ENCODE measurements at regions not wholly inside any gene's neighbourhood (a gene's known extent, or its start where the extent isn't known, plus 50 kb on each side); places are given as distances from the start of the nearest gene placed in this dataset.

DNA sequence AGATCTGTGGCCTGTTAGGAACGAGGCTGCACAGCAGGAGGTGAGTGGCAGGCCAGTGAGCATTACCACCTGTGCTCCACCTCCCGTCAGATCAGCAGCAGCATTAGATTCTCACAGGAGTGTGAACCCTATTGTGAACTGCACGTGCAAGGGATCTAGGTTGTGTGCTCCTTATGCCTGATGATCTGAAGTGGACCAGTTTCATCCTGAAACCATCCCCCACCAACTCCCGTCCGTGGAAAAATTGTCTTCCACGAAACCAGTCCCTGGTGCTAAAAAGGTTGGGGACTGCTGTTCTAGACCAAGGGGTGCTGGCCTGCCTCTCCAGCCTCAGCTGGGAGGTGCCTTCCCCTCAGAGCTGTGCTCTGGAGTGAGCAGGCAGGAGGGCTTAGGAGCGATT is 61.4 kb downstream of the RPLP1 start:
- CTCF ChIA-PET: interaction anchor here (1.0 kb wide), 1 partner anchor 11 kb away, joined by 3 read pairs; no protein-coding TSS in a partner anchor
- Mint-ChIP-seq H3K36me3 (no peaks in the 10 kb centered on the region), H3K27ac (no peak overlapping the region), H3K4me1 (no peaks in the 10 kb centered on the region), H3K27me3 (ENCODE audit: low read depth) (no peaks in the 10 kb centered on the region), H3K4me3 (no peak overlapping the region), H3K9me3 (peaks cover 16% of the 10 kb centered on the region)
- POLR2A ChIA-PET: no interaction called here
- no peak for DNase-seq (ENCODE audit: low spot score)
- TF ChIP-seq, protein P1, sequence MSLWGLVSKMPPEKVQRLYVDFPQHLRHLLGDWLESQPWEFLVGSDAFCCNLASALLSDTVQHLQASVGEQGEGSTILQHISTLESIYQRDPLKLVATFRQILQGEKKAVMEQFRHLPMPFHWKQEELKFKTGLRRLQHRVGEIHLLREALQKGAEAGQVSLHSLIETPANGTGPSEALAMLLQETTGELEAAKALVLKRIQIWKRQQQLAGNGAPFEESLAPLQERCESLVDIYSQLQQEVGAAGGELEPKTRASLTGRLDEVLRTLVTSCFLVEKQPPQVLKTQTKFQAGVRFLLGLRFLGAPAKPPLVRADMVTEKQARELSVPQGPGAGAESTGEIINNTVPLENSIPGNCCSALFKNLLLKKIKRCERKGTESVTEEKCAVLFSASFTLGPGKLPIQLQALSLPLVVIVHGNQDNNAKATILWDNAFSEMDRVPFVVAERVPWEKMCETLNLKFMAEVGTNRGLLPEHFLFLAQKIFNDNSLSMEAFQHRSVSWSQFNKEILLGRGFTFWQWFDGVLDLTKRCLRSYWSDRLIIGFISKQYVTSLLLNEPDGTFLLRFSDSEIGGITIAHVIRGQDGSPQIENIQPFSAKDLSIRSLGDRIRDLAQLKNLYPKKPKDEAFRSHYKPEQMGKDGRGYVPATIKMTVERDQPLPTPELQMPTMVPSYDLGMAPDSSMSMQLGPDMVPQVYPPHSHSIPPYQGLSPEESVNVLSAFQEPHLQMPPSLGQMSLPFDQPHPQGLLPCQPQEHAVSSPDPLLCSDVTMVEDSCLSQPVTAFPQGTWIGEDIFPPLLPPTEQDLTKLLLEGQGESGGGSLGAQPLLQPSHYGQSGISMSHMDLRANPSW (CRISPR knock-in tag; conservative IDR thresholded peaks at IDR 0.05; ENCODE audit: low read depth): no peak
- TF ChIP-seq, protein P2, sequence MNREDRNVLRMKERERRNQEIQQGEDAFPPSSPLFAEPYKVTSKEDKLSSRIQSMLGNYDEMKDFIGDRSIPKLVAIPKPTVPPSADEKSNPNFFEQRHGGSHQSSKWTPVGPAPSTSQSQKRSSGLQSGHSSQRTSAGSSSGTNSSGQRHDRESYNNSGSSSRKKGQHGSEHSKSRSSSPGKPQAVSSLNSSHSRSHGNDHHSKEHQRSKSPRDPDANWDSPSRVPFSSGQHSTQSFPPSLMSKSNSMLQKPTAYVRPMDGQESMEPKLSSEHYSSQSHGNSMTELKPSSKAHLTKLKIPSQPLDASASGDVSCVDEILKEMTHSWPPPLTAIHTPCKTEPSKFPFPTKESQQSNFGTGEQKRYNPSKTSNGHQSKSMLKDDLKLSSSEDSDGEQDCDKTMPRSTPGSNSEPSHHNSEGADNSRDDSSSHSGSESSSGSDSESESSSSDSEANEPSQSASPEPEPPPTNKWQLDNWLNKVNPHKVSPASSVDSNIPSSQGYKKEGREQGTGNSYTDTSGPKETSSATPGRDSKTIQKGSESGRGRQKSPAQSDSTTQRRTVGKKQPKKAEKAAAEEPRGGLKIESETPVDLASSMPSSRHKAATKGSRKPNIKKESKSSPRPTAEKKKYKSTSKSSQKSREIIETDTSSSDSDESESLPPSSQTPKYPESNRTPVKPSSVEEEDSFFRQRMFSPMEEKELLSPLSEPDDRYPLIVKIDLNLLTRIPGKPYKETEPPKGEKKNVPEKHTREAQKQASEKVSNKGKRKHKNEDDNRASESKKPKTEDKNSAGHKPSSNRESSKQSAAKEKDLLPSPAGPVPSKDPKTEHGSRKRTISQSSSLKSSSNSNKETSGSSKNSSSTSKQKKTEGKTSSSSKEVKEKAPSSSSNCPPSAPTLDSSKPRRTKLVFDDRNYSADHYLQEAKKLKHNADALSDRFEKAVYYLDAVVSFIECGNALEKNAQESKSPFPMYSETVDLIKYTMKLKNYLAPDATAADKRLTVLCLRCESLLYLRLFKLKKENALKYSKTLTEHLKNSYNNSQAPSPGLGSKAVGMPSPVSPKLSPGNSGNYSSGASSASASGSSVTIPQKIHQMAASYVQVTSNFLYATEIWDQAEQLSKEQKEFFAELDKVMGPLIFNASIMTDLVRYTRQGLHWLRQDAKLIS (CRISPR knock-in tag; IDR thresholded peaks at IDR 0.05; ENCODE audit: borderline replicate concordance): no peak
- no peak for TF ChIP-seq TP53 (CRISPR knock-in tag; IDR thresholded peaks at IDR 0.05)
- no peak for TF ChIP-seq ZNF263 (CRISPR knock-in tag; IDR thresholded peaks at IDR 0.05; ENCODE audit: low read depth)
- ATAC-seq: no peak

DNA sequence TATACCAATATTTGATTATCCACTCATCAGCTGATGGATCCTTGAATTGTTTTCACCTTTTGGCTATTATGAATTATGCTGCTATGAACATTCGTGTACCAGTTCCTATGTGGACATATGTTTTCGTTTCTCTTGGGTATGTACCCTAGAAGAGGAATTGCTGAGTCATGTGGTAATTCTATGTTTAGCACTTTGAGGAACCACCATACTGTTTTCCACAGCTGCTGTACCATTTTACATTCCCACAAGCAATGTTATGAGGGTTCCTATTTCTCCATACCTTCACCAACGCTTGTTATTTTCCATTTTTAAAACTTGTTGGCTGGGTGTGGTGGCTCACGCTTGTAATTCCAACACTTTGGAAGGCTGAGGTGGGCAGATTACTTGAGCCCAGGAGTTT is 62.9 kb downstream of the RPLP1 start:
- Mint-ChIP-seq H3K9me3 (peaks cover 7% of the 10 kb centered on the region), H3K4me3 (no peak overlapping the region), H3K4me1 (no peaks in the 10 kb centered on the region), H3K27me3 (ENCODE audit: low read depth) (no peaks in the 10 kb centered on the region), H3K36me3 (no peaks in the 10 kb centered on the region), H3K27ac (no peak overlapping the region)
- ATAC-seq (no peak), DNase-seq (ENCODE audit: low spot score) (no peak)
- ChIA-PET CTCF (no interaction called here), POLR2A (no interaction called here)
- TF ChIP-seq, protein P3, sequence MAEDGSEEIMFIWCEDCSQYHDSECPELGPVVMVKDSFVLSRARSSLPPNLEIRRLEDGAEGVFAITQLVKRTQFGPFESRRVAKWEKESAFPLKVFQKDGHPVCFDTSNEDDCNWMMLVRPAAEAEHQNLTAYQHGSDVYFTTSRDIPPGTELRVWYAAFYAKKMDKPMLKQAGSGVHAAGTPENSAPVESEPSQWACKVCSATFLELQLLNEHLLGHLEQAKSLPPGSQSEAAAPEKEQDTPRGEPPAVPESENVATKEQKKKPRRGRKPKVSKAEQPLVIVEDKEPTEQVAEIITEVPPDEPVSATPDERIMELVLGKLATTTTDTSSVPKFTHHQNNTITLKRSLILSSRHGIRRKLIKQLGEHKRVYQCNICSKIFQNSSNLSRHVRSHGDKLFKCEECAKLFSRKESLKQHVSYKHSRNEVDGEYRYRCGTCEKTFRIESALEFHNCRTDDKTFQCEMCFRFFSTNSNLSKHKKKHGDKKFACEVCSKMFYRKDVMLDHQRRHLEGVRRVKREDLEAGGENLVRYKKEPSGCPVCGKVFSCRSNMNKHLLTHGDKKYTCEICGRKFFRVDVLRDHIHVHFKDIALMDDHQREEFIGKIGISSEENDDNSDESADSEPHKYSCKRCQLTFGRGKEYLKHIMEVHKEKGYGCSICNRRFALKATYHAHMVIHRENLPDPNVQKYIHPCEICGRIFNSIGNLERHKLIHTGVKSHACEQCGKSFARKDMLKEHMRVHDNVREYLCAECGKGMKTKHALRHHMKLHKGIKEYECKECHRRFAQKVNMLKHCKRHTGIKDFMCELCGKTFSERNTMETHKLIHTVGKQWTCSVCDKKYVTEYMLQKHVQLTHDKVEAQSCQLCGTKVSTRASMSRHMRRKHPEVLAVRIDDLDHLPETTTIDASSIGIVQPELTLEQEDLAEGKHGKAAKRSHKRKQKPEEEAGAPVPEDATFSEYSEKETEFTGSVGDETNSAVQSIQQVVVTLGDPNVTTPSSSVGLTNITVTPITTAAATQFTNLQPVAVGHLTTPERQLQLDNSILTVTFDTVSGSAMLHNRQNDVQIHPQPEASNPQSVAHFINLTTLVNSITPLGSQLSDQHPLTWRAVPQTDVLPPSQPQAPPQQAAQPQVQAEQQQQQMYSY (CRISPR knock-in tag; IDR thresholded peaks at IDR 0.05): no peak
- no peak for TF ChIP-seq ZNF396 (CRISPR knock-in tag; IDR thresholded peaks at IDR 0.05; ENCODE audit: borderline replicate concordance)
- TF ChIP-seq, protein P4, sequence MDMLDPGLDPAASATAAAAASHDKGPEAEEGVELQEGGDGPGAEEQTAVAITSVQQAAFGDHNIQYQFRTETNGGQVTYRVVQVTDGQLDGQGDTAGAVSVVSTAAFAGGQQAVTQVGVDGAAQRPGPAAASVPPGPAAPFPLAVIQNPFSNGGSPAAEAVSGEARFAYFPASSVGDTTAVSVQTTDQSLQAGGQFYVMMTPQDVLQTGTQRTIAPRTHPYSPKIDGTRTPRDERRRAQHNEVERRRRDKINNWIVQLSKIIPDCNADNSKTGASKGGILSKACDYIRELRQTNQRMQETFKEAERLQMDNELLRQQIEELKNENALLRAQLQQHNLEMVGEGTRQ (CRISPR knock-in tag; IDR thresholded peaks at IDR 0.05): no peak
- no peak for TF ChIP-seq NFE2L1 (CRISPR knock-in tag; IDR thresholded peaks at IDR 0.05)
- TF ChIP-seq, protein P5, sequence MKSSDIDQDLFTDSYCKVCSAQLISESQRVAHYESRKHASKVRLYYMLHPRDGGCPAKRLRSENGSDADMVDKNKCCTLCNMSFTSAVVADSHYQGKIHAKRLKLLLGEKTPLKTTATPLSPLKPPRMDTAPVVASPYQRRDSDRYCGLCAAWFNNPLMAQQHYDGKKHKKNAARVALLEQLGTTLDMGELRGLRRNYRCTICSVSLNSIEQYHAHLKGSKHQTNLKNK (CRISPR knock-in tag; IDR thresholded peaks at IDR 0.05): no peak
- TF ChIP-seq, protein P2 (CRISPR knock-in tag; IDR thresholded peaks at IDR 0.05; ENCODE audit: borderline replicate concordance): no peak
- TF ChIP-seq ZNF317 (CRISPR knock-in tag; IDR thresholded peaks at IDR 0.05; ENCODE audit: borderline replicate concordance, low read depth): no peak

Measured in WTC11 (cell line).